Peyer's patch (tissue), 4 donors: ENCODE measurements at regions not wholly inside any gene's neighbourhood (a gene's known extent, or its start where the extent isn't known, plus 50 kb on each side); places are given as distances from the start of the nearest gene placed in this dataset.

Experiments used
- DNase-seq, 3 donors: peaks; one replicate each; pipeline ENCODE4 v3.0.0-alpha.2; 2017 to 2019
- H3K27ac ChIP-seq, 4 donors: fragments of 200-600 bp; sonication (generic); one replicate each; pipeline ENCODE4 v1.5.1; 2016 to 2019
- H3K27me3 ChIP-seq, 2 donors: fragments of 200-600 bp; sonication (generic); one replicate each; pipeline ENCODE4 v1.5.1; 2019
- H3K36me3 ChIP-seq, 3 donors: fragments of 200-600 bp; sonication (generic); one replicate each; pipeline ENCODE4 v1.5.1; 2016 to 2019
- H3K4me1 ChIP-seq, 4 donors: fragments of 200-600 bp; sonication (generic); one replicate each; pipeline ENCODE4 v1.5.1; 2016 to 2019
- H3K4me3 ChIP-seq, 4 donors: fragments of 200-600 bp; sonication (generic); 1 replicate in 3 of 4; 2 replicates in 1 of 4; pipeline ENCODE4 v1.5.1; 2016 to 2019; ENCODE audit warnings: mild to moderate bottlenecking in 1 of 4
- H3K9me3 ChIP-seq, 4 donors: fragments of 200-600 bp; sonication (generic); one replicate each; pipeline ENCODE4 v1.5.1; 2016 to 2019; ENCODE audit warnings: mild to moderate bottlenecking in 1 of 4
- POLR2A ChIP-seq, 2 donors: fragments of 450-650 bp; IDR thresholded peaks; one replicate each; pipeline ENCODE4 v1.5.1; 2017; ENCODE audit warnings: antibody characterized with exemption in 2 of 2, mild to moderate bottlenecking in 2 of 2, moderate library complexity in 2 of 2
- TF ChIP-seq, protein P1 (sequence below), 6 experiments: fragments of 450-650 bp in 4 of 6; fragments of 200-600 bp in 2 of 6; sonication (generic) in 1 of 6; IDR thresholded peaks; one replicate each; pipeline ENCODE4 v1.5.1; 2017 to 2019; ENCODE audit warnings: antibody characterized with exemption in 6 of 6, mild to moderate bottlenecking in 3 of 6, moderate library complexity in 1 of 6

DNA sequence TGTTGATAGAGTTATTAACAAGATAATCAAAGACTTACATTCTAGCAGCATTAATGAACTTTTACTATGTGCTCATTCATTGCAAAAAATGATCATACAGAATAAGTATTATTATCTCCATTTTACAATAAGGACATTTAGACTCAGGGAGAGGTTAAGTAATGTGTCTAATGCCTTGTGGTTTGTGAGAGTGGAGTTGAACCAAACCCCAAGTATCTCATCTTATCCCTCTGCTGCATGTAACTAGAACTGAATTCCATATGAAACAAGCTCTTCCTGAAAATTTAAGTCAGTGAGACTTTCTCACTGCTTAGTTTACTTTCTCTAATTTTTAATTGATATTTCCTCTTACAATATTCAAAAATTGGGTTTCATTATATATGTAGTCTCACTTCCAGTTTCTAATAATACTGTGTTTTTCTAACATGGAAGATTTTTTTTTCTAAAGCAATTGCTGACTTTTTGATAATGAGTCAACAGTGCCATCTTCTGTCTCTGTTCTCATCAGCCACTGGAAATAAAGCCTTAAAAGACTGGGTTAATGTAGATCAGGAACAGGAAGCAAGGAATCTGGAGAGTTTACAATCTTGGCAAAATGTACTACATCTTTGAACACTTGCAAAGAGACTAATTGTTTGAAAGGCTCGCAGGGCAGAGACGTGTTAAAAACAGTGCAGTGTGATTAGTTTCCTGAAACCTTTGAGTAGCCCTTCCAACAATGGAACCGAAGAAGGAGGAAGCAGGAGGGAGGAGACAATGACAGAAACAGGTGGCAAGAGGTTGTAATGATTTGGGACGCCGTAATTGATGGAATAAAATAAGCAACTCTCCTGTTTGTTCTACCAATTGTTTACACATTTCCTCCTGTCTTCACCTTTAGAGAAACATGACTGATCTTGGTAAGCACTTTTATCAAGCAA lies 567.6 kb downstream of the MRPL39 start:
- H3K36me3 ChIP-seq, result no peaks in the 10 kb centered on the region
- no peak for DNase-seq
- TF ChIP-seq POLR2A (IDR thresholded peaks at IDR 0.05), result no peak
- TF ChIP-seq, protein P1, sequence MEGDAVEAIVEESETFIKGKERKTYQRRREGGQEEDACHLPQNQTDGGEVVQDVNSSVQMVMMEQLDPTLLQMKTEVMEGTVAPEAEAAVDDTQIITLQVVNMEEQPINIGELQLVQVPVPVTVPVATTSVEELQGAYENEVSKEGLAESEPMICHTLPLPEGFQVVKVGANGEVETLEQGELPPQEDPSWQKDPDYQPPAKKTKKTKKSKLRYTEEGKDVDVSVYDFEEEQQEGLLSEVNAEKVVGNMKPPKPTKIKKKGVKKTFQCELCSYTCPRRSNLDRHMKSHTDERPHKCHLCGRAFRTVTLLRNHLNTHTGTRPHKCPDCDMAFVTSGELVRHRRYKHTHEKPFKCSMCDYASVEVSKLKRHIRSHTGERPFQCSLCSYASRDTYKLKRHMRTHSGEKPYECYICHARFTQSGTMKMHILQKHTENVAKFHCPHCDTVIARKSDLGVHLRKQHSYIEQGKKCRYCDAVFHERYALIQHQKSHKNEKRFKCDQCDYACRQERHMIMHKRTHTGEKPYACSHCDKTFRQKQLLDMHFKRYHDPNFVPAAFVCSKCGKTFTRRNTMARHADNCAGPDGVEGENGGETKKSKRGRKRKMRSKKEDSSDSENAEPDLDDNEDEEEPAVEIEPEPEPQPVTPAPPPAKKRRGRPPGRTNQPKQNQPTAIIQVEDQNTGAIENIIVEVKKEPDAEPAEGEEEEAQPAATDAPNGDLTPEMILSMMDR (IDR thresholded peaks at IDR 0.05), result peak in 3 of 6 experiments; percentile 1 to 25 (median 23)
- no peak overlapping the region for H3K27ac ChIP-seq
- no peaks in the 10 kb centered on the region for H3K9me3 ChIP-seq
- no peaks in the 10 kb centered on the region for H3K27me3 ChIP-seq
- H3K4me1 ChIP-seq, result no peaks in the 10 kb centered on the region
- no peak overlapping the region for H3K4me3 ChIP-seq

DNA sequence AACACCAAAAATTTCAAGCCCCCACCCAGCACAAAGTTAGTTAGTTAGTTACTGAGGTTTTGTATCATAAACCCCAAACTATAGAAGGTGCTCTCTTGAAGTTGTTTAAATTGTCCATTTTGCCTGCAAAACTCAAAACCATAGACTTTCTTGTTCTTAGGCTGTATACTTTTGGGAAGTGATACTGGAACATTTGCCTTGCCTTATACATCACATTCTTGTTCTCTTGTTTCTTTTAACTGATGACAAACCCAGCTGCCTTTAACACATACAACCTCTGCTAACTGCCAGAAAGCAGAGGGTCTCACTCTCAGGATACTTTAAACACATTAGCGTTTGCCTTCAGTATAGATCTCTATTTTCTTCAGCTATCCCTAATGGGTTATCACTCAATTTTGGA lies 570.5 kb downstream of the MRPL39 start:
- Histone ChIP-seq H3K27me3 (no peaks in the 10 kb centered on the region), H3K27ac (no peak overlapping the region), H3K4me1 (no peaks in the 10 kb centered on the region), H3K36me3 (no peaks in the 10 kb centered on the region), H3K4me3 (no peak overlapping the region), H3K9me3 (no peaks in the 10 kb centered on the region)
- no peak for DNase-seq
- TF ChIP-seq POLR2A (IDR thresholded peaks at IDR 0.05), result no peak
- TF ChIP-seq, protein P1 (IDR thresholded peaks at IDR 0.05), result no peak

DNA sequence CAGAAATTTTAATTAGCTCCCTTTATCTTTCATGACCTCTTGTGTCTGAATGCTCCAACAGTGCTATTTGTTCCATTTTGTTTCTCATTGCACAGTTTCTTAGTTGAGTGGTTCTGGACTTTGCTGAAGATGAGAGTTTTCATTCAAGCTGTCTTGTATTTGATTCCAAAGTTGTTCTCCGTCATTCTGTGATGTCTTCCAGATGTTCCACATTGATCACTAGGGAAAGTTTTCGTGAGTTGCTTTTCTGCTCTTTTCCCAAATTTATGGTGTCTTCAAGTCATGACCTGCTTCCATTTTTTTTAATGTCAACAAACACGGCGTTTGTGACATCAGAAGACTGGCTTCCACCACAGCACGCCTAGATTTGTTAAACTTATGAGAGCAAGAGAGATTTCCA lies 575.5 kb downstream of the MRPL39 start:
- no peak for DNase-seq
- TF ChIP-seq POLR2A (IDR thresholded peaks at IDR 0.05), result no peak
- TF ChIP-seq, protein P1 (IDR thresholded peaks at IDR 0.05), result no peak
- H3K4me3 ChIP-seq, result no peak overlapping the region
- H3K27ac ChIP-seq, result no peak overlapping the region
- H3K36me3 ChIP-seq, result no peaks in the 10 kb centered on the region
- no peaks in the 10 kb centered on the region for H3K4me1 ChIP-seq
- H3K27me3 ChIP-seq, result no peaks in the 10 kb centered on the region
- no peaks in the 10 kb centered on the region for H3K9me3 ChIP-seq

DNA sequence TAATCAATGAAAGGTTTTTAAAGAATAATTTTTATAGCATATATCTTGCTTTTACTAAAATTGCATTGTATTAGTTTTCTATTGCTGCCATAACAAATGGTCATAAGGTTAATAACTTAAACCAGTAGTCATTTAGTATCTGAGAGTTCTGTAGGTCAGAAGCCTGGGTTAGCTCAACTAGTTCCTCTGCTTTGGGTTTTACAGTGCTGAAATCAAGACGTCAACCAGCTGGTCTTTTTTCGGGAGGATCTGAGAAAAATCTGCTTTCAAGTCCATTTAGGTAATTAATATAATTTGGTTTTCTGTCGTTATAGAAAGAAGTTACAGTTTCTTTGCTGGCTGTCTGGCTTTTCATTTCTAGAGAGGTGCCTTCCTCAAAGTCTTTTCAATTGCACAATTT lies 577.7 kb downstream of the MRPL39 start:
- H3K27me3 ChIP-seq, result no peaks in the 10 kb centered on the region
- H3K36me3 ChIP-seq, result no peaks in the 10 kb centered on the region
- no peaks in the 10 kb centered on the region for H3K4me1 ChIP-seq
- no peak overlapping the region for H3K4me3 ChIP-seq
- H3K9me3 ChIP-seq, result no peaks in the 10 kb centered on the region
- no peak for TF ChIP-seq POLR2A (IDR thresholded peaks at IDR 0.05)
- TF ChIP-seq, protein P1 (IDR thresholded peaks at IDR 0.05), result no peak
- H3K27ac ChIP-seq, result no peak overlapping the region
- no peak for DNase-seq

DNA sequence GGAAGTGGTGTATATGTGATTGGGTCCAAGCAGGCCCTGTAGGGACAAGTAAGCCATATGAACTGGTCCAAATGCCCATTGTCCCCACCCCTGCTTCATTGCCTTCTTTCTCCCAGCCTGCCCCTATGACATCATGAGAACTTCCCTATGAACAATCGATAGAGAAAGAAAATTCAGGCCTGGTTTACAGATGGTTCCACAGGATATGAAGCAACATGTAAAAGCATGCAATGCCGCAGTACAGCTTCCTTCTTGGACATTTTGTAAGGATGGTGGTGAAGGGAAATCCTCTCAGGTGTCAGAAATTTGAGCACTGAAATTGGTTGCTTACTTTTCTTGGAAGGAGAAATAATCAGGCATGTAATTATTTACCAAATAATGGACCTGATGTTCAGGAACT lies 581.7 kb downstream of the MRPL39 start:
- H3K36me3 ChIP-seq, result no peaks in the 10 kb centered on the region
- H3K4me1 ChIP-seq, result no peaks in the 10 kb centered on the region

More for the DNA sequence above, 581.7 kb downstream of the MRPL39 start:
- Histone ChIP-seq H3K27me3 (no peaks in the 10 kb centered on the region), H3K4me3 (no peak overlapping the region), H3K27ac (no peak overlapping the region), H3K9me3 (no peaks in the 10 kb centered on the region)
- TF ChIP-seq POLR2A (IDR thresholded peaks at IDR 0.05), result no peak
- TF ChIP-seq, protein P1 (IDR thresholded peaks at IDR 0.05), result no peak
- no peak for DNase-seq
